ENCODE measurements at regions not wholly inside any gene's neighbourhood (a gene's known extent, or its start where the extent isn't known, plus 50 kb on each side); places are given as distances from the start of the nearest gene placed in this dataset.

DNA sequence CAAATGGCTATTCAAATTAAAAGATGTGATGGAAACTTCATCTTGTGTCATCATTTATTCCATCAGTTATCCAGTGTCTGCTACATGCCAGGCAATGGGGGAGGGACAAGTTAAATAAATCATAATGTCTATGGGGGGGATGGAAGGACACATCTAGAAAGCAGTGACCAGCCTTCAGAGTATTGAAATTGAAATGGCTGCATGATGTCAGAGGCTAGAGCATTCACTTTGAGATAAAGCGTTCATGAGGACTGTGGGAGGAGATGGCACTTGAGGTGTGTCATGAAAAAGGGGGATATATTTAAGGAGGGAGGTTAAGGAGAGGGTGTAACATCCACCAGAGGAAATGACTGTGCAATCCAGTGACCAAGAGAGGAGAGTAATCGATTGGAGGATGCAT is 50.6 kb downstream of the SLIT2 start:
- H3K4me1 Mint-ChIP-seq (ENCODE audit: low read depth), result no peaks in the 10 kb centered on the region
- no peaks in the 10 kb centered on the region for H3K27me3 Mint-ChIP-seq (ENCODE audit: low read depth)
- H3K4me3 Mint-ChIP-seq (ENCODE audit: low read depth), result no peak overlapping the region
- no peaks in the 10 kb centered on the region for H3K9me3 Mint-ChIP-seq
- no peak for DNase-seq (ENCODE audit: low spot score)
- no peak overlapping the region for H3K27ac Mint-ChIP-seq
- no peaks in the 10 kb centered on the region for H3K36me3 Mint-ChIP-seq (ENCODE audit: low read depth)
- intact Hi-C loops (cut with micrococcal nuclease), result no loop called here

DNA sequence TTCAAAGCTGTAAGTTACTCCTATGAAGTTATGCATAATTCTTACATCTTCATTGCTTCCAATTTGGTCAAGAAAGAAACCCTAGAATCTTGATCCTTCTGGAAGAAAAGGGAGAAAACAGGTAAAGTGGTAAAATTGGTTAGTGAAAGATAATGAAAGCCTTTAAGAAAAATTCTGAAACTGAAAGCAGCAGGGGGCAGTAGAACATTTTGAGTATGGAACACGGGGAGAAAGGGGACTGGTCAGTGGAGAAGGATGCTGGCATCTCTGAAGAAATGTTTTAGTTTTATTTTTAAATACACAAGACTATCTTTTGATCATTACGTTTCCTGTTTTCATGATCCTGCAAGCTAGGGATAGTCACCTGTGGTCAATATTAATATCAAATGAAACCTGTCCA is 54.3 kb downstream of the SLIT2 start:
- Mint-ChIP-seq H3K9me3 (no peaks in the 10 kb centered on the region), H3K4me1 (ENCODE audit: low read depth) (no peaks in the 10 kb centered on the region), H3K4me3 (ENCODE audit: low read depth) (no peak overlapping the region), H3K36me3 (ENCODE audit: low read depth) (no peaks in the 10 kb centered on the region), H3K27ac (no peak overlapping the region), H3K27me3 (ENCODE audit: low read depth) (no peaks in the 10 kb centered on the region)
- no peak for DNase-seq (ENCODE audit: low spot score)
- intact Hi-C loops (cut with micrococcal nuclease), result no loop called here

DNA sequence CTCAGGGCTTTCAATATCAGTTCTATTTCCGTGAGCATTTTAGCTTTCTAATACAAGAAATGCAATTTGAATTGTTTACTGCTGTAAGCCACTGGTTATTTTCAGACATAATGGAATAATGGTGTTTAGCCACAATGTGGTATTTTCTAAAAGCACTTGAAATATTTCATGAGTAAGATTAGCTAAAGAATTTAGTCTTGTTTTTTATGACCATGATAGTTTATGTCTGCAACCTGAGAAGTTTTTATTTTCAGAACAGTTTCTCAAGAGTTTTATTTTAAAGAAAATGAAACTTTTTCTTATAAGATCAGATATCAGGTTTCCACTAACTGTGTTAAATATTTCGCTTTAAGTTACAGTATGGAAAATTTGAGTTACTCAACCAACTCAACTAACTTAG is 60.2 kb downstream of the SLIT2 start:
- Mint-ChIP-seq H3K4me1 (ENCODE audit: low read depth) (no peaks in the 10 kb centered on the region), H3K27me3 (ENCODE audit: low read depth) (no peaks in the 10 kb centered on the region), H3K36me3 (ENCODE audit: low read depth) (no peaks in the 10 kb centered on the region), H3K9me3 (no peaks in the 10 kb centered on the region), H3K27ac (no peak overlapping the region), H3K4me3 (ENCODE audit: low read depth) (no peak overlapping the region)
- DNase-seq (ENCODE audit: low spot score), result no peak
- intact Hi-C loops (cut with micrococcal nuclease), result no loop called here

DNA sequence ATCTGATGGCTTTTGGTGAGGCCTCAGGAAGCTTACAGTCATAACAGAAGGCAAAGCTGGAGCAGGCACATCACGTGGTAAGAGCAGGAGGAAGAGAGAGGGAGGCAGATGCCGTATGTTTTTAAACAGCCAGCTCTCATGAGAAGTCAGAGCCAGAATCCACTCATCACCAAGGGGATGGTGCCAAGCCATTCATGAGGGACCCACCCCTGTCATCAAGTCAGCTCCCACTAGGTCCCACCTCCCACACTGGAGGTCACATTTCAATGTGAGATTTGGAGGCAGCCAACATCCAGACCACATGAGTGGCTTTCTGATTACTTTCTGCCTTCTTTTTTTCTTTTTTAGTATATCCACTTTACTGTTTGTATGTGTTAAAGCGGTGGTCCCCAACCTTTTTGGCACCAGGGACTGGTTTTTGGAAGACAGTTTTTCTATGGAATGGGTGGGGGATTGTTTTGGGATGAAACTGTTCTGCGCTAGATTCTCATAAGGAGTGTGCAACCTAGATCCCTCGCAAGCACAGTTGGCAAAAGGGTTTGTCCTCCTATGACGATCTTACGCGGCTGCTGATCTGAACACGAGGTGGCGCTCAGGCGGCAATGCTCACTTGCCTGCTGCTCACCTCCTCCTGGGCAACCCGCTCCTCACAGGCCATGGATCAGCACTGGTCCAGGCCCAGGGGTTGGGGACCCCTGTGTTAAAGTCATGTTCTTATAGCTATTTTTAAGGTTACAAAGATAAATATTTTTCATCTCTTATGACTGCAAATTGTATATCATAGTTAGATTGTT is 61.7 kb downstream of the SLIT2 start:
- H3K27ac Mint-ChIP-seq, result no peak overlapping the region
- no peaks in the 10 kb centered on the region for H3K9me3 Mint-ChIP-seq
- H3K36me3 Mint-ChIP-seq (ENCODE audit: low read depth), result no peaks in the 10 kb centered on the region
- no peaks in the 10 kb centered on the region for H3K4me1 Mint-ChIP-seq (ENCODE audit: low read depth)
- no peaks in the 10 kb centered on the region for H3K27me3 Mint-ChIP-seq (ENCODE audit: low read depth)
- intact Hi-C loops (cut with micrococcal nuclease), result no loop called here
- no peak for DNase-seq (ENCODE audit: low spot score)
- no peak overlapping the region for H3K4me3 Mint-ChIP-seq (ENCODE audit: low read depth)

DNA sequence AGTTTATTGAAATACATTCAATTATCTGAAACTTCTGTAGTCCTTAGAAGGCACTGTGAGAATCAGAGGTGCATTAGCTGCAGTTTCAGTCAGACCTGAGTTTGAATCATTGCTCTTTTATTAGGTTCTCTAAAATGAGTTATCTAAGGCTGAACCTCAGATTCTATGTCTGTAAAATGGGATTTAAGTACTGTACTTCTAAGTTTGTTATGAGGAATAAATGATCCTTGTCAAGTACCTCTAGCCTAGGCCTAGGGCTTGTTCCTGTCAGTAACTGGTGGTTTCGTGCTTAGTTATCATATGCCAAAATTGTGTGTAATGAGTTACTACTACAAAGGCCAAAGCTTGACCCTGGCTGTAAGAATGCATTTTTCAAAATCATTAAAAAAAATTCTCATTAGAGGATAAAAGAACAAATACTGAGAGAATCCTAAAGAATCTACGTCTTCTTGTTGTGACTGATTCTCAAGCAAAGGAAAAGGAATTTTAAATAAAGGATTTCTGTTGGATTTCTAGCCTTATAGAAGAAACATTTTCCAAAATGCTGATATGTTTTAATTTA is 65.8 kb downstream of the SLIT2 start:
- DNase-seq (ENCODE audit: low spot score), result no peak
- H3K4me1 Mint-ChIP-seq (ENCODE audit: low read depth), result no peaks in the 10 kb centered on the region
- no peak overlapping the region for H3K27ac Mint-ChIP-seq
- no peaks in the 10 kb centered on the region for H3K36me3 Mint-ChIP-seq (ENCODE audit: low read depth)
- H3K4me3 Mint-ChIP-seq (ENCODE audit: low read depth), result no peak overlapping the region
- no peaks in the 10 kb centered on the region for H3K9me3 Mint-ChIP-seq
- intact Hi-C loops (cut with micrococcal nuclease), result no loop called here
- no peaks in the 10 kb centered on the region for H3K27me3 Mint-ChIP-seq (ENCODE audit: low read depth)

DNA sequence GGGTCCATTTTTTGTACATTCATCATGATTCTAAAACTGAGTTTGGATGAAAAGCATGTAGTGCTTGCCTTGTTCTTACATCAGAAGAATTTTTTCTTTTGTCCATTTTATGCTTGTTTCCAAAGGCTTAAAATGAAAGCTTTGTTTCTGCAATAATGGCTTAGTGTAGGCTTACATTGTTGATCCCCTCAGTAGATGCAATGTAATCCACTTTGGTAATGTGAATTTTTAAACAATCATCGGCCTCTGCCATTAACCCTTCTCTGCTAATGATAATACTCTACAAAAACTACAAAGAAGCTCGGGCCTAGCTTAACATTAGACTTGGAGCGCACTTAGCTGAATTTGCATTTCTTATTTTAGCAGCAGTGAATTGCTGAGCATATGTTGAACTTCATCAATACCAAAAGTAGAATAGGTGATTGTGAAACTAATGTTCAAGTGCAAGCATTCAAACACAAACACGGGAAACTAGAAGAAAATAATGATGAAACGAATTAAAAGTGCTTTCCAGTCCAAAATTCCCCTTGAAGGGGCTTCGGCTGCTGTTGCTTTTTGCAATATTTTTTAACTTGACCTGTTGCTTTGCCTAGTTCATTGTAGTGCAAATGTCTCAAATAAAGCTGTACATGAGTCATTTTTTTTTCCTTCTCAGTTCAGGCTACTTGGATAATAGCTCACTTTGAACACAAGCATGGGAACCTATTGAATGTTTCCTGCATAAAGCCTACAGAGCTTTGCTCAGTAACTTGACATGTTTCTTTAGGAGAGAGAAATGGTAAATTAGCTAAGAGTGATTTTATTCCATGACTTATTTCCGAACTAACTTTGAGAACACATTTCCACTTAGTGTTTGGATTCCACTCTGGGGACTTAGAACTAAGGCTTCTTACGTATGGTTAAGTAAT is 66.5 kb downstream of the SLIT2 start:
- no peaks in the 10 kb centered on the region for H3K4me1 Mint-ChIP-seq (ENCODE audit: low read depth)
- intact Hi-C loops (cut with micrococcal nuclease), result no loop called here
- no peak overlapping the region for H3K27ac Mint-ChIP-seq
- DNase-seq (ENCODE audit: low spot score), result no peak
- H3K4me3 Mint-ChIP-seq (ENCODE audit: low read depth), result no peak overlapping the region
- H3K9me3 Mint-ChIP-seq, result no peaks in the 10 kb centered on the region
- H3K36me3 Mint-ChIP-seq (ENCODE audit: low read depth), result no peaks in the 10 kb centered on the region
- H3K27me3 Mint-ChIP-seq (ENCODE audit: low read depth), result no peaks in the 10 kb centered on the region

- Mint-ChIP-seq H3K36me3 (ENCODE audit: low read depth) (no peaks in the 10 kb centered on the region), H3K4me1 (ENCODE audit: low read depth) (no peaks in the 10 kb centered on the region), H3K27me3 (ENCODE audit: low read depth) (no peaks in the 10 kb centered on the region), H3K9me3 (no peaks in the 10 kb centered on the region), H3K4me3 (ENCODE audit: low read depth) (no peak overlapping the region), H3K27ac (no peak overlapping the region)
- intact Hi-C loops (cut with micrococcal nuclease), result no loop called here
- DNase-seq (ENCODE audit: low spot score), result no peak
These were observed 67.2 kb downstream of the SLIT2 start for GRCh38 chr4:20318909-20319277.

DNA sequence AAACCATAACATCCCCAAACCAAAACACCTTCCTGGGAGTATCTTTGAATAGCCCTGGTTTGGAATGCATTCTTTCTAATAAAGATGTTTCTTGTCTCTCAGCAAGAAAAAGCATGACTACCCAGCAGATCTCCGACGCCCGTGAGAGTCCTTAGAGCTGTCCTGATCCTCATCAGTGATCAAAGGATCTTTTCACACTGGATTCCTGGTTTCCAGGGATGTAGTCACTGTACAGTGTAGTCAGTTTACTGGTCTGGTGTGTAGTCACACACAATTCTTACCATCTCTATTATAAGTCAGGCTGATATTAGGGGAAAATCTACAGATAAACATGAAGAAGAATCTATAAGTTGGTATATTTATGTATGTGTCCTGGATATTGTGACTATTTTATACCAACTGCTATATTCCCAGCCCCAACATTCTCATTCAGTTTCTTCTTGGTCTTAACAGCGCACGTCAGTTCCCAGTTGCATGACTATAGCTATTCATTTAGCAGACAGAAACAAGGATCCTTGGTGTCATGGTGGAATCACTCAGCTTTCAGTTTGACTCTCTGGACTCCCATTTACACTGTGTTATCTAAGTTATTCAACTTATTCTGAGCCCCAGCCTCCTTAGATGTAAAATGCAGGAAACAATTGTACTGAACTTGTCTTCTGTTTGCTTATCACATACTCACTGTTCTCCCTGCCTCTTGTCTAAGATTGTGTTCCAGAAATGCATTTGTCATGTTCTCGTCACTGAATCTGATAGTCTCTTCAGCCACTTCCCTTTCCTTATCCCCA is 68.3 kb downstream of the SLIT2 start:
- DNase-seq (ENCODE audit: low spot score), result no peak
- Mint-ChIP-seq H3K4me3 (ENCODE audit: low read depth) (no peak overlapping the region), H3K27me3 (ENCODE audit: low read depth) (no peaks in the 10 kb centered on the region), H3K27ac (no peak overlapping the region), H3K36me3 (ENCODE audit: low read depth) (no peaks in the 10 kb centered on the region), H3K9me3 (no peaks in the 10 kb centered on the region), H3K4me1 (ENCODE audit: low read depth) (no peaks in the 10 kb centered on the region)
- intact Hi-C loops (cut with micrococcal nuclease), result no loop called here

GRCh38 chr4:20323991-20324390 is 72.3 kb downstream of the SLIT2 start:
- intact Hi-C loops (cut with micrococcal nuclease), result no loop called here
- Mint-ChIP-seq H3K4me1 (ENCODE audit: low read depth) (no peaks in the 10 kb centered on the region), H3K27me3 (ENCODE audit: low read depth) (no peaks in the 10 kb centered on the region), H3K4me3 (ENCODE audit: low read depth) (no peak overlapping the region), H3K27ac (no peak overlapping the region), H3K36me3 (ENCODE audit: low read depth) (no peaks in the 10 kb centered on the region), H3K9me3 (no peaks in the 10 kb centered on the region)
- no peak for DNase-seq (ENCODE audit: low spot score)

DNA sequence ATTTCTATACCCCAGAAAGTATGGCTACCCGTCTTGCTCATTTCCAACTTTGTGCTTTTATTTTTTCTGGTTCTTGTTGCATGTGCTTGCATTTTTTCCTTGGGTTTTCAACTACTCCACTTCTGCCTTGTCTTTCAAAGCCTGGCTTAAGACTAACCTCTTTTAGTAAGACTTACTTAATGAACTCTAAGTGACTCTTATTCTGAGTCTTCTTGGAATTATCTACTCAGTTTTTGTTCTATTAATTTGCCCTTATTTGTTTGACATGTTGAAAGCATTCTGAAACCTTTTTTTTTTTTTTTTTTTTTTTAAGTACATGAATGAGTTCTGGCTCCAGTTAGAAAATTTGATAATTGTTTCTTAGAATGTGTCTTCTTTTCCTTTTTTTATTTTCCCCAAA is 74.8 kb downstream of the SLIT2 start:
- intact Hi-C loops (cut with micrococcal nuclease), result no loop called here
- DNase-seq (ENCODE audit: low spot score), result no peak
- Mint-ChIP-seq H3K36me3 (ENCODE audit: low read depth) (no peaks in the 10 kb centered on the region), H3K27ac (no peak overlapping the region), H3K9me3 (no peaks in the 10 kb centered on the region), H3K27me3 (ENCODE audit: low read depth) (no peaks in the 10 kb centered on the region), H3K4me1 (ENCODE audit: low read depth) (no peaks in the 10 kb centered on the region), H3K4me3 (ENCODE audit: low read depth) (no peak overlapping the region)

DNA sequence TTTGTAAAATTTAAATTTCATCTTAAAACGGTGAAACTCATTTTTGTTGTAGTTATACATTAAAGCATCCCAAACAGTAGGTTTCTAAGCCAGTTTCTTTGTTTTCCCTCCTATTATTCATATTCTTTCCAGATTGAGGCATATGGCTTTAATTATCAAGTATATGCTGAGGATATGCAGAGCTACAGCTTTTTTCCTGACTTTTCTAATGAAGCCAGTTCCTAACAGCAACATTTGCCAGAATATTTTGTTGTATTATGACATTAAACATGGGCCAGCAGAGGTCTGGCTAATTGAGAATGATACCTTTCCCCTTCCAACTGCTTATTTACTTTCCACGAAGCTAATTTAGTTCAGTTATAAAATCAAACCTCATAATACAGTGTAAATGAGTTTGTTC is 75.3 kb downstream of the SLIT2 start:
- Mint-ChIP-seq H3K4me3 (ENCODE audit: low read depth) (no peak overlapping the region), H3K4me1 (ENCODE audit: low read depth) (no peaks in the 10 kb centered on the region), H3K27ac (no peak overlapping the region), H3K27me3 (ENCODE audit: low read depth) (no peaks in the 10 kb centered on the region), H3K36me3 (ENCODE audit: low read depth) (no peaks in the 10 kb centered on the region), H3K9me3 (no peaks in the 10 kb centered on the region)
- intact Hi-C loops (cut with micrococcal nuclease), result no loop called here
- DNase-seq (ENCODE audit: low spot score), result no peak

- H3K9me3 Mint-ChIP-seq, result no peaks in the 10 kb centered on the region
- H3K4me1 Mint-ChIP-seq (ENCODE audit: low read depth), result no peaks in the 10 kb centered on the region
- H3K27me3 Mint-ChIP-seq (ENCODE audit: low read depth), result no peaks in the 10 kb centered on the region
- DNase-seq (ENCODE audit: low spot score), result no peak
- no peak overlapping the region for H3K4me3 Mint-ChIP-seq (ENCODE audit: low read depth)
- H3K27ac Mint-ChIP-seq, result no peak overlapping the region
- intact Hi-C loops (cut with micrococcal nuclease), result no loop called here
- no peaks in the 10 kb centered on the region for H3K36me3 Mint-ChIP-seq (ENCODE audit: low read depth)
These were observed 76.1 kb downstream of the SLIT2 start for GRCh38 chr4:20327808-20328207.
